ENCODE measurements at regions not wholly inside any gene's neighbourhood (a gene's known extent, or its start where the extent isn't known, plus 50 kb on each side); places are given as distances from the start of the nearest gene placed in this dataset.
"Not testable (repeated sequence)": the region's sequence is repeated elsewhere in the genome, so short reads cannot be mapped to it uniquely, and the experiment has no call there.

DNA sequence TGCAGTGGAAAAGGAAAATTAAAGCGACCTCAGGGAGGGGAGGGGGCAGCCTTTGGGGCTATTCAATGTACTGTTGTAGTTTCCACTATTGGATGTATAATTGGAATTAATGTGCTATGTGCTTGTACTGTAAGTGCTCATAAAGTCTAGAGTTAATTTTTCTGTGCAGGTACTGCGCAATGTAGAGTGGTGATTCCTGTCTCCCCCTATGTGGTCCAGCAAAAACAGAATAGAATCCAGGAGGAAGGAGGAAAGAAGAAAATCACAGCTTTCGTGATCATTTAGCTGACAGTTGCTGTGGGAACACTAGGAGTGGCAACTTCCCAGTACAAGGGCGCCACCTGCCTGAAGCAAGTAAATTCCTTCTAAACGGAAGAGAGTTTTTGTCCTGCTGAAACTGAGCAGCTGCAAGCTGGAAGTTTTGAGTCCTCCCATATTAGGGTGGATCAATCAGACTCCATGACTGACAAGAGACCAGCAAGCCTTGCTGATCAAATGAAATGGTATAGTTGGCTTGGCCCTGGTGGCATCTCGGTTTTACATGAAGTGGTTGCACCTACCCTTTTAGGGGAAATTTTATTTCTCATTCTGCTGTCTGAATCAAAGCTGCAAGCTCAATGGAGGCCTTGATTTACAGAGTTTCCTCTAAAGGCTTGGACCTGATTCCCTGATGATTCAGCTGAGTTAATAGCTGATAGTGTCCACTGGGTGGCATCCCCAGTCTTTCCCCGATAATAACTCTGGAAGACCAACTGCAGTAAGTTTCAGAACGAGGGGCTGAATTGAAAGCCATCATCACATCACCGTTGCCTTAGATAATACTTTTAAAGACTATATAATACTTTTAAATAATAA lies 299.8 kb downstream of the HGF start:
- DNase-seq = peak; percentile 13

DNA sequence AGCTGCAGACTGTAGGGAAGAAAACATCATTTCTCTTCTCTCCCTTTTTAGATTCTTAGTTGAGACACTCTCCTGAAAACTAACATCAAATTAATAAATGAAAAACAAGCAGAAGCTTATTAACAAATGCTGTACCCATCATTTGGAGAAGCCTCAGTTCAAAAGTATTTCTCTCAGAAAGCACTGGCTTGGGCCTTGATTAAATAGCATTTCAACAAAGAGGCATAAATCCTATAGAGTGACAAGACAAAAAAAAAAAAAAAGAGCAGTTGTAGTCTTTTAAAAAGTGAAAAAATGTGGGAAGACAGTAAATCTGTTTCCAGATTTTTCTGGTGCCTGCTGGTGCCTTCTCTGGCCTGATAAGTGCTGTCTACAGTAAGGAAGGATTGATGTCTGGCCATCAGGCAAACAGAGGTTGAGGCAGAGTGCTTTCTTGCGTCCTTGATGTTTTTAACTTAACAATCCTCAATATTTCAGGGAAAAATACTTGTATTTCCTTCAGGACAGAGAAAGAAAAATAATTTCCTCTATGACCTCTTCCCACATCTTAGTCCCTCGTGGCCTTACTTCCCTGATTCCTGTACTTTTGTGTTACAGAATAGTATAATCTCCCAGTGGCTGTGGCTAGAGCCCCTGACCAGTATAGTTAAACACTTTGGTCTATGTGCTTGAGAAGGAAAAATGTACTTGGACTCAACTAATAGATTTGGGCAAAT lies 300.5 kb downstream of the HGF start:
- DNase-seq = no peak

DNA sequence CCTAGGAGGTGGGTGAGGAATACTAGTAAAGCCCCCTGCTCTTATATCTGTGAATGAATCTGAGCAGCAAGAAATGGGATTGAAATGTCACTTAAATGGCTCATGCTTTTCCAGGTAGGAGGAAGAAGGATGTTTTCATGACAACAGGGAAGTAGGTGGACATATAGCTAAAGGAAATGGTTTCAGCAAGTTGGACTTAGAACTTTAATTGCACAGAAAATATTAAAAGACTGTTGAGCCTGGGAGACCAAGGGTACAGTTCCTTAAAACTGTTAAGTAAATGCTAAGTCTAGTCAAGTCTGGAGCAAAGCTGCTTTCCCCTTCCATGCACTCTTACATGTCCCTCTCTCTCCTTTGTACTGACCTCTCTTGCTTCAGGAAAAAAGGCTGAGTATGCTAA lies 301.3 kb downstream of the HGF start:
- DNase-seq = no peak

DNA sequence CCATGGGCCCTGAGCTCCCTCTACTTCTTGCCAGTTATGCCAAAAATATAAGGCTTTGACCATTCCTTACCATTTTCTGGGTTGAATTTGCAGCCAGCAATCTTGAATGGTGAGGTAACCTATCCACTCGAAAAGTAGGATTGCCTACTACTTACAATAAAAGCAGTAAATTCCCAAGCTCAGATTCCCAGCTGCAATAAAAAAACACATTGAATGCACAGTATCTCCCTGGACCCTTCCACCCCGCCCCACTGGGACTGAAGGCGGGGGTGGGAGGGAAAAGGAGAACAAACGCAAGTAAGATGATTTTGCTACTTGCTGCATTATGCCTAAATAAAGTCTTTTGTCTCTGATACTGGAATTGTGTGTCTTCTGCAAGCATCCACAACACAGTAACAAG lies 301.9 kb downstream of the HGF start:
- DNase-seq = no peak

DNA sequence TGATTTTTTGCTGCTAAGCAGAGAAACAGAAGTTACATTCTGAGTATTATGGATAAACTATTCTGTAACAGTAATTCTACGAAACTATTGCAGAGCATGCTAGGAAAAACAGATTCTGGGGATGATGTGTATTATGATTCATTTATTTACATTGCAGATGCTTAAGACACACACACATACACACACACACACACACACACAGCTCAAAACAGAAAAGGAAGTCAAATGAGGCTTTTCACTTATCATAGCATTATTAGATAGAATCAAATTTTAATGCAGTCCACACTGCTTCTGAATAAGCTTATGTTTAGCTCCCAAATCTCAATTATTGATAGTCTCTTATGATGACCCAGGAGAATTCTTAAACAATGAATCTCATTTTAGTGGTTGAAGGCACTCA lies 307.2 kb downstream of the HGF start:
- DNase-seq = no peak

DNA sequence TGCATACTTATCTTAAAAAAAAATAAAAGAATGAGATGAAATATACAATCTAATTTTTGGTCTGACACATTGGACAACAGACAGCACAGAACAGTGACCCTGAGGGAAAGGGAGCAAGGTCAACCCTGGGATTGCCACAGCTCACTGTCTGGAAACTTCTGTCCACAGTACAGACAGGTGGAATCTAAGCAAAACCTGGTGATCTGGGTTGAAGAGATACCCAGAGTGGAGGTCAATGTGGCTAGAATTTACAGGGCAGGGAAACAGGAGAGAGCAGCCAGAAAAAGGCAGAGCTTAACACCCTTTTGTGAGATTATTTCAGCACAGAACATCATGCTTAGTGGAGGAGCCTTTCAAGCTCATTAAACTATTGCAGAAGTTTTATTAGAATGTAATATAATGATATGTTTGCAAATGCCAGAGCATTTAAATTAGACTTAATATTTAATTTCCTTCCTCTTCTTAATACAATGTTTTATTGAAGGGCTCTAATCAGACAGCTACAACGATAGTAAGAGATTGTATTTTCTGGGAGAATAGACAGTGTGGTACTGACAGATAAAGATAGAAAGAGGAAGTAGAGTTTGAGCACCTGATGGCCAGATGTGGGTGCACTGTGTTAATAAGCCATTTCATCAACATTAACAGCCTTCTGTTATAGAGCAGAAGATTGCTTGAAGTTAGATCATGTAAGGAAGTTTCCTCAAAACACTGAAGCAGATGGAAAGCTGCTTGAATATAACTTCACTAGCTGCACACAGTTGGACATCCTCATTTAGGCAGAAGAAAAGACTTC lies 309.4 kb downstream of the HGF start:
- no peak for DNase-seq

DNA sequence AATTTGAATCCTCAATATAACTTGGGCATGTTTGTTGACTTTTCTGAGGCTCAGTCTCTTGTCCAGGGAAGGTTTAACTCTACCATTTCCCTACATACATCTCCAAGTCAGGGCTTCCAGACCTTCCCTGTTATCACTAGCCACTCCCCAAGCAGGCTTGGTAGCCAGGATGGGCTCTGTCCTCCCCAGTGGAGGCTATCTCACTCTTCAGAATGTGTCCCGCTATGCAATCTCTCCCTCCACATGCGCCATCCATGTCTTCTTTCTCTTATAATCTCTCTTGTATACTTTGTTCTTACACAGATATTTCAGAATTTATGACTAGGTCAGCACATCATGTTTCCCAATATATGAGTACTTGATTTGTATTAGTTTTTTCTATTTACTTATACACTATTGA lies 310.4 kb downstream of the HGF start:
- DNase-seq = no peak

DNA sequence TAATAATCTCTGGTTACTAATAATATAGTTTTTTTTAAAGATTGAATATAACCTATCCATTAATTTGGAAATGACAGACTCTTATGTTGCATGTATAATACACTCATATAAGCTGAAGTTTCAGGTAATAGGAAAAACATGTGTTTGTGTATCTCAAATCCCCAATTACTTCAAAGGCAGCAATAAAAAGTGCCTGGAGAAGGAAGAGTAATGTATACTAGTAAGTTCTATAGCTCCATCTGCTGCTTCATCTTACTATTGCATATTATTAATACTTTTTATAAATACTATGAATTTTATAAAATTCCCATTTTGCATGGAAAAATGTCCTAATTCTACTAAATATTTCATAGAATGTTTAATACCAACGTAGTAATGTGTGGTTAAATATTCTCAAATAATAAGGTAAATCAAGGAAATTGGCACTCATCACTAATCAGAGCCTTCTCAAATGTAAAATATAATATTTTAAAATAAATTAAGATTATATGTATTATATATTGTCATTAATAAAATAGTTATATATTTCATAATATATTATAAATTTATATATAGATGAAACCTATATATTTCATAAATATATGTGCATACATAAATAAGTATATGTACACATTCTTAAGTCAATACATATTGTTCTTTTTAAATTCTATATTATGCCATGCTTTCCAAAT lies 311.9 kb downstream of the HGF start:
- no peak for DNase-seq

DNA sequence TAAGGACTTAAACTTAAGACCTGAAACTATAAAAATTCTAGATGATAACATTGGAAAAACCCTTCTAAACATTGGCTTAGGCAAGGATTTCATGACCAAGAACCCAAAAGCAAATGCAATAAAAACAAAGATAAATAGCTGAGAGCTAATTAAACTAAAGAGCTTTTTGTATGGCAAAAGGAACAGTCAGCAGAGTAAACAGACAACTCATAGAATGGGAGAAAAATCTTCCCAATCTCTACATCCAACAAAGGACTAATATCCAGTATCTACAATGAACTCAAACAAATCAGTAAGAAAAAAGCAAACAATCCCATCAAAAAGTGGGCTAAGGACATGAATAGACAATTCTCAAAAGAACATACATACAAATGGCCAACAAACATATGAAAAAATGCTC lies 316.1 kb downstream of the HGF start:
- DNase-seq = not testable (repeated sequence)

DNA sequence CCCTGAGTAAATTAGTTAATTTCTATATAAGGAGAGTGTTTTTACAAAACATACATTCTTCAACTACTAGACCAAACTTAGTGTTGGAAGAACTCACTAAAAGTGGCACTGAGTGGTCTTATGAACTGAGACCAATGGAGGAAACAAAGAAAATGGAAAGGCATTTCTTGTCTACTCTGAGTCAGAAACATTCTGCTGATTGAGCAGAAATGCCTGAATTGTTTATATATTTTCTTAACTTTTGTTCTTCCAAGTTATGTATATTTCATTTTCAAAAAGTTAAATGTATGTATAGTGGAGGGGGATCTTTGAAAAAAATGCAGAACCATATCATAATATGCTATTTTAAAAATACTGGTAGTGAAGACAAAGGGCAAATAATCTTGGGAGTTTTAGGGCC lies 320.7 kb downstream of the HGF start:
- DNase-seq = no peak

DNA sequence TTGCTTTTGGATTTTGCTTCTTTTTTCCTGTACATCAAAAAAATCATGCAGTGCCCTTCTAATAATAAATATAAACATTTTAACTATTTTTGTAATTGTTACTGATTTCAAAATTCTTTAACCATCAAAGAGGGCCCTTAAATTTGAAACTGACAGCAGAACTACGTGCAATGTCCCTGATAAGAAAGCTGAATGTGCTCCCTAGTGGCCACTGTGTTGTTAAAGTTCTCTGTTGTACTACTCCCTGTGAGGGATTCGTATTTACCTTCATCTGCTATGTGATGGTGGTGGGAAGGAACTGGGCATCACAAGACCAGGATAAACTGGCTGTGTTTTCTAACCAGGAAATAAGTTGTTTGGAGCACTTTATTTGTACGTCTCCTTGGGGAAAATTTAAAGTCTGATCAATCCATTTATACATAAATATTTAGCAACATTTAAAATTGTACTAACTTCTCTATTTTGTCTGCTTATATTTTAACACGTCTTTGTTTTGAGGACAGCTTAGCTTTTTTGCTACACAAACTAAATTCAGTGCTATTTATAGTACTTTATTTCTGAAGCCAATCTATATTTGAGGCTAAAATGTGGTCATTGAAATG lies 322.4 kb downstream of the HGF start:
- no peak for DNase-seq

DNA sequence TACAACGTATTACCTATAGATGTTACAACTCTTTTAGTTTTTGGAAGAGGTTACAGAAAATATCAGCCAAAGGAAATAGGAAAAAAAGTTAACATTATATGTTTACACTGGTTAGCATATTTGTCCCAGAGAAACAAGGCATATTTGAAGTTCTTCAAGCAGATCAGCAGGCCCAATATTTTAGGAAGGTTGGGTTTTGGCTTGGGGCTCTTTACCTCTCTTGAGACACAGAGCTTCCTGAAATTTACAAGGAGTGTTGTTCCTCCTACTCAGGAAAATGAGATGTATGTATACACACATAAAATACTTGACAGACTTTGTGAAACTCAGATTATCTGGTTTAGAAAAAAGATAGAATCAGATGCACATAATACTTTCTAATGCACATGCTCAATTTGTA lies 323.6 kb downstream of the HGF start:
- DNase-seq = no peak

DNA sequence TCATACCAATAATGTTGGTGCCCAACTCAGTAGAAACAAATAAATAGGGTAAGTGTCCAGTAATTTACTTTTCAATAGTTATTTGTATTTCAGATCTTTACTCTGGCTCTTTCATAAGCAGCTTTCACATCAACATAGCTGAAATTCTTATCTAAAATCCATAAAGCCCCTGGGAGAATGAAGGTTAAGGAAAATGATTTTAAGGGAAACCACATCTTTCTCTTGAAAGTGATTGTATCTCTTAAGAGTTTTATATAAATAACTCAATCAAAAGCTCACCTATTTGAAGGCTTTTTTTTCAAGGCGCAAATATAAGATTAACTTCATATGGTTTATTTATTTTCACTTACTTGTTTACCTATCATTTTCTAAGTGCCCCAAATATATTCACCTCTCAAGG lies 324.4 kb downstream of the HGF start:
- DNase-seq = no peak

DNA sequence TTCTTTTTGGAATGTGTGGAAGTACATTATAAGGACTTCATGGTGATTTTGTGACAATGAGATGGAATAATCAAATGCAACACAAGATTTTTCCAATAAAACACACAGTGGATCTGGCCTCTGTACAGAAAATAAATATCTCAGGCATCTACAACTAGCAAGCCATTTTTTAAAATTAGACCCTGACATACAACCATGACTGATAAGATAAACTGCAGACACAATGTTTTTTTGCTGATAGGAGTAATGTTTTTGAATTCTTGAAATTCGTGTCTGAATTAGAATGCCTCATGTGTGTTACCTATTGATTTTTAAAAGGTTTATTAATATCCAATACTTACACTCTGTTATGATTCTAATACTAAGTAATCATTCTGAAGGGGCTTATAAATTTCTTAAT lies 328.1 kb downstream of the HGF start:
- DNase-seq = no peak

DNA sequence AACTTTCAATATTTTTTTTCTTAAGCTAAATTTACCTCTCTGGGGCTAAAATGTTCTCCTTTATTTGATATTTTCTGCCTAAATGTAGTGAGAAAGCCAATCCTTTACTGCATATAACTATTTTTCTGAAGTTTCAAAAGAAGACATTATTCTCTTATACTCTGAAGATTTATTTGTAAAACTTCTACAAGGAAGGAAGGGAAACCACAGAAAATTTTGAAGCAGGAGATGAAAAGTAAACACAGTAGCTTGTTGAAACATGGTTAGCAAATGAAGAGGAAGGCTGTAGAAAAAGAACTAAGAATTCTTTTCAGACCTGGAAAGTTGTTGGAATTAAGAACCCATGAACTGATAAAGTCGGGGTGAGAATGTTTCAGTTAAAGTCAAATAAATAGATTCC lies 330.3 kb downstream of the HGF start:
- no peak for DNase-seq

DNA sequence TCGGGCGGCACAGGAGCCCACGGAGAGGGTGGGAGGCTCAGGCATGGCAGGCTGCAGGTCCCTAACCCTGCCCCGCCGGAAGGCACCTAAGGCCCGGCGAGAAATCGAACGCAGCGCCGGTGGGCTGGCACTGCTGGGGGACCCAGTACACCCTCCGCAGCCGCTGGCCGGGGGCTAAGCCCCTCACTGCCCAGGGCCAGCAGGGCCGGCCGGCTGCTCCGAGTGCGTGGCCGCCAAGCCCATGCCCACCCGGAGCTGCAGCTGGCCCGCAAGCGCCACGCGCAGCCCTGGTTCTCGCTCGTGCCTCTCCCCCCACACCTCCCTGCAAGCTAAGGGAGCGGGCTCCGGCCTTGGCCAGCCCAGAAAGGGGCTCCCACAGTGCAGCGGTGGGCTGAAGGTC lies 332.7 kb downstream of the HGF start:
- not testable (repeated sequence) for DNase-seq

DNA sequence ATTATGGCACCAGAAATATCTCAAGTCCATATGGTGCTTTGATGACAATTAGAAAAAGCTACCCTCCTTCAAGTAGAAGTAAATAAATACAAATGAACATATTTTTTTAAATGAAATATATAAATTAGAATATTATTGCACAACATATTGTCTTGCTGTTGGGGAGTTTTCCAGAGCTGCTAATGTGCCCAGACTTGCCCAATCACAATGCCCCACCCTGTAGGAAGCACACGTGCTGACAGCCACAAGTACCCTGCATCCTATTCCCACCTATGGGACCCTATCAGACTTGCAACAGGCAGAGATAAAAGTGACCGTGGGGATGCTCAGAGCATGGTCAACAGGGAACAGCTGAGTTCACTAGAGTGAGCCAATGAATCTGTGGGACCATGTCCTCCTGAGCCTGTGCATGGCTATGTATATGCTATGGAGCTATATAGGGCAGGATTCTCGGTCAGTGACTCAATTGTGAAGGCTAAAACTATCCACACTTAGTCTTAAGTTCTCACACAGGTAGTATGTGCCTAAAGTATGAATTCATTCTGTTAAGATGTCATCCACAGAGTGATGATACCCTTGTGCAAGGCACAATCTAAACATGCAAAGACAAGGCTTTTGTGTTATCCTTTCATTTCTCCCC lies 336.0 kb downstream of the HGF start:
- no peak for DNase-seq

DNA sequence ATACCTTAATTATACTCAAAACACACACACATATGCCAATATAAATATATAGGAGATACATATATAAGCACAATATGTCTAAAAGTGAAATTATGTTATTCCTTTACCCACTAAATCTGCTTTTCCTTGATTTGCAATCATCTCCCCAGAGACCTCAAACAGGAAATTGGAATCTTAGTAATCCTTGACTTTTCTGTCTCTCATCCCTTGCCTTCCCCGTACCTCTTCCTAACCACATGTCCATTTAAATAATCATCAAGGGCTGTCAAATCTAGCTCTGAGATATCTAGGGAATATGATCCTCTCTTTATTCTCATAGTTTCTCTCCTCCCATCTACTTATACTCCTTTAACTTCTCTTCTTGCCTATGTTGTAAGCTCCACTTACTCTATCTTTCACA lies 336.6 kb downstream of the HGF start:
- DNase-seq = no peak

DNA sequence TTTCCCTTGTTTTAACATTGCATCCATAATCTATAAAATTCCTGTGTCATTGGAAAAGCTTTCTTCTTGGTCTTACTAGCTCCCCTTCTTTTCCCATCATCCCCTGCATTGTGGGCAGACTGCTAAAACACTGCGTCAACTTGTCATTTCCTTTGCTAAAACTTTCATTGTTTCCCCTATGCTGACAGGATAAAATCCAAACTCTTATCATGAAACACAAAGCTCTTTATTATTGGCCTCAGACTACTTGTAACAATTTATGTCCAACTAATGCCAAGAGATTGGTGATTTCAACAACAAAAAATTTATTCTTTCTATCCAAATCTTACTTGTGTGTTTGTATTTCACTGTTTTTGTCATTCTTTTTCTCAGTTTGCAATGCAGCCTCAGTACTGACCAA lies 339.1 kb downstream of the HGF start:
- DNase-seq = no peak

DNA sequence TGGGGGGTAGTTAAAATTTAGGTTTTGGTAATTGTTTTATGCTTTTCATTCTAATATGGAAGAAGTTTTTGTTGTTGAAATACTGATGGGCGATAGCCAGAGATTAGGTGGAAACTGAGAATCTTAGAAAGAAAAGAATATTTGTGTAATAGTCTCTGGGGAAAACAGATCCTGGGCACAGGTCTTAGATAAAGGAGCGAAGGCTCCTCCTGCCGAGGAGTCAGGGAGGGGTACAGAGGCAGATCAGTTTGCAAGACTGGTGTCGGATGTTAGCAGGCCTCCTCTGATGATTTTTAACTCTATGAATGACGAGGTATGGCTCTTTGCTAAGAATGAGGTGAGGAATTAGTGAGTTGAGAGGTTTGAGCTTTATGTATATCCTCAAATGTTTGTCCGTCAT lies 339.7 kb downstream of the HGF start:
- no peak for DNase-seq

DNA sequence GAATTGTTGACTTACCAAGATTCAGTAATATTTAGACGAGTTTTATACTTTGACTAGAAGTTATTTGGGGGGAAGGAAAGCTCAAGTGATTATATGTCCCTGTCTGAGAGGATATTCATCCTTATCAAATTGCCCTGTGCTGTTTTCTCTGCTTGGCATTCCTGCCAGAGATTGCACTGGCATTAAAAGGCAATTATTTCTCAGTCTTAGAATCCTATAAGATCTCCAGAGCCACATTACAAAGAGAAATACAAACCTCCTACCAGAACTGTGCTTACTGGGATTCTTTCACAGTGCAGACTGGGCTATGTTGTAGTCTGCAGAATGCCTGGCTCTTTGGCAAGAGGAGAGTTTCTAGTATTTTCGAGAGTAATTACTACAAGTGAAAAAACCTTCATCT lies 342.4 kb downstream of the HGF start:
- DNase-seq = no peak

DNA sequence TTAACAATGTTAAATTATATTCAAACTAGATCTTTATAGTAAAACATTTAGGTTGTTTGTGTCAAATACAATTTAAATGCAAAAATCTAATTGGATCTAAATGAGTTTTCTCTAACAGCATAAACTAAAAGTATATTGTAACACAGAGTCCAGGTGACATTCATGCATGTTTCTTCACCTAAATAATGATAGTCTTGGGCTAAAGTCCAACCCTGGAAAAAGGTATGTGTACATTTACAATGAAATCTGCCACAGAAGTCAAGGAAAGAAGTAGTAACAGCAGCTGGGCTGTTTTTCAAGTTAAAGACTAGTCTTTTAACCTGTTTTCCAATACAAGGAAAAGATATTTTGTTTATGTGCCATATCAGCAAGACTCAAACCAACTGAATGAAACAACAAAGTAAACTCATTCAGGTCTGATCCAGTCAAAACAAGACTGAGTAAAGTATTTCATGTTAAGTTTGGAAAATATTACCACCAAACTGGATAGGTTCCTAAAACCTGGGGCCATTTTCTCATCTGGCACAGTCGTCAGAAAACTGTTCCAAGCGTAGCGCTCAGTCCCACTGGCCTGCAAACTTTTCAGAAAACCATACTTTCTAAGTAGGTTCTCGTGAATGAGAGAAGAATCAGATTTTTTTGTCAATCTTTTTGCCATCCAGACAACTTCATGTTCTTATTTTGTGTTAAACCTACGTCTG lies 349.2 kb downstream of the HGF start:
- DNase-seq = no peak
